ENCODE measurements at regions not wholly inside any gene's neighbourhood (a gene's known extent, or its start where the extent isn't known, plus 50 kb on each side); places are given as distances from the start of the nearest gene placed in this dataset.

- TF ChIP-seq CTCF (optimal IDR thresholded peaks at IDR 0.05 in 1 of 3, IDR thresholded peaks at IDR 0.05 in 1 of 3, conservative IDR thresholded peaks at IDR 0.05 in 1 of 3; ENCODE audit: extremely low read depth in 1 of 3, insufficient read depth in 2 of 3, low read length in 3 of 3) (no peak), EZH2 (IDR thresholded peaks at IDR 0.05; ENCODE audit: low read length) (no peak)
Observed at GRCh38 chr12:87930033-87930432, 99.2 kb downstream of the C12orf50 start.

All from keratinocyte (primary cell).